GM12873 (cell line): ENCODE measurements at regions not wholly inside any gene's neighbourhood (a gene's known extent, or its start where the extent isn't known, plus 50 kb on each side); places are given as distances from the start of the nearest gene placed in this dataset.

ENCODE experiments used
- CTCF ChIP-seq: IDR thresholded peaks from 2 replicates; pipeline ENCODE4 v1.5.1; 2012; ENCODE audit warnings: low read depth, mild to moderate bottlenecking, moderate library complexity, low read length, control low read depth; ENCODE audit not compliant: insufficient read depth; ENCODE audit errors: missing control alignments

DNA sequence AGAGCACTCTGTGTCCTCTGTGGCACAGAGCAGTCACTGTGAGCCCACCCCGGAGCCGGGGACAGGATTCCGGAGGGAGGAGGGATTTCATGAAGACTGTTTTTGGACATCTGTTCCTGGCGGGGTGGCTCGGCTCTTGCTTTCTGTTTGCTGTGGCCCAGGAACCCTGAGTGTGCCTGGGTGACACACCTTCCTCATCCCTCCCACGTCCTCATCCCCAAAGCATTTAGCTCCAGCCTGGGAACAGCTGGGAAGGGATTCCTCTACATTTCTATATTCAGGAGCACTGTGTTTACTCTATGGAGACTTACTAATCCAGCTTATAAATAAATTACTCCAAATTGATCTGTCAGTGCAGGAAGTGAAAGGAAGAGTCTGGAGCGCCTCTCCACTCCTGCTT lies 97.8 kb upstream of the UBL3 start:
- TF ChIP-seq CTCF: no peak

DNA sequence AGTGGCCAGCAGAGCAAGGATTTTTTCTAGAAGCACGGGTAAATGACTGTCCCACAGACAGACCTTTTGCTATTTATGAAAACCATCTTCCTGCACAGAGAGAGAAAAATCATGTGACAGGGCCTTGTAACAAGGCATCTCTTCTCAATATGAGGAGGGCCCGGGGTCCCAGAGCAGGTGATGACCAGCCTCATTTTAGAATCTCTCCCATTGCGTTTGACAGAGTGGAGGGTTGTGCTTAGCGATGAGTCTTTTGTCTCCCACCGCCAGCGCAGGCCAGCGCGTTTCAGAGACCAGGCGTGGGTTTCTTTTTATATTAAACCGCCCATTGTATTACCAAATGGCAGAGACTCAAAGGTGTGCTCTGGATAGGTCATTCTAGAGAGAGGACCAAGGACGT lies 97.4 kb upstream of the UBL3 start:
- TF ChIP-seq CTCF: no peak

DNA sequence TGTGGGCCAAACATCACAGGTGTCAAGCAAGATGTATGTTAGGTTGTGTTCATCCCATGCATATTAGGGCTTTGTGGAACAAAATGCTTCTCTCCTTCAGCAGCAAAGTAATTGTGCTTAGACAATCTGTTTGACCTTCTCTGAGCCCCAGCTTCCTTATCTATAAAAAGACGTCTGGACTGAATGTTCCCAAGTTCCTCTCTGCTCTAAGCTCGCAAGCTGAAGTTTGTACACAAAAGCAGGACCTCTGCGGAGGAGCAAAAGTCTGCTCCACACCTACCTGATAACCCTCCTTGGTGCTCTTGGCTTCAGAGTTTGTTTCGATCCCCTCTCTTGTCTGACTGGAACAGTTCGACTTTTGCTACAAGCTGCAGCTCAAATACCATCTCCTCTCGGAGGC lies 95.7 kb upstream of the UBL3 start:
- no peak for TF ChIP-seq CTCF

- no peak for TF ChIP-seq CTCF
These were observed 93.3 kb upstream of the UBL3 start for GRCh38 chr13:29943686-29944085.

- TF ChIP-seq CTCF: no peak
These were observed 92.9 kb upstream of the UBL3 start for GRCh38 chr13:29943273-29943672.

DNA sequence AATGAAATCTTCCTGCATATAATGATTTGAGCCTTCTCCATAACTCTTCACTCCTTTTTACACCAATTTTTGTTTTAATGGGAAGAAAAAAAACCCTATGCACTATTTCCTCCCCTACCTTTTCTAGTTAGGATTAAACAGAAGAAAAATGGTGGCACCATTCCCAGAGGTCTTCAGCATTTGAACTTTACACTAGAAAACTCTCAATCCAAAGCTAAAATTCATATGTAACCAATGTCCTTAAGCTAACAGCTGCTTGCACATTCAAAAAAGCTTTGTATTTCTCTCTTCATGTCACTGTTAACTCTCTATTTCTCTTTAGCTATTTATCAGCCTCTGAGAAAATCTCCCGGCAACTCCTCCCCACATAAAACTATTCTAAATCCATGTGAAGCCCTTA lies 90.3 kb upstream of the UBL3 start:
- no peak for TF ChIP-seq CTCF

DNA sequence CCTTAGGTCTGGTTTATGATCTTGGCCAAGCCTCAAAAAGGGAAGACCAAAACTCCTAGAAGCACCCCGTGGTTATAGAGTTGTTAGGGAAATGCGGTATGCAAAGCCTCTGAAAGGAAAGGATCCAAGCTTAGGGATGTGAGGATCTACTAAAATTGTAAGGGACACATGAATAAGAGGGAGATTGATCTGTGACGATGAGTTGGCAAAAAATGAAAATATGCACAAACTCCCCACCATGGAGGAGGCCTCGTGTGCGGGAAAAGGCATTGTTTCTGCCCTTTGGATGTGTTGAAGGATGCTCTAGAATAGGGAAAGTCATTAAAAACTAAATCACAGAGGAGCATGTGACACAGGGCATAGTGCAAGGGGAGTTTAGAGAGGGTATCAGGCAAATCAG lies 88.7 kb upstream of the UBL3 start:
- no peak for TF ChIP-seq CTCF

DNA sequence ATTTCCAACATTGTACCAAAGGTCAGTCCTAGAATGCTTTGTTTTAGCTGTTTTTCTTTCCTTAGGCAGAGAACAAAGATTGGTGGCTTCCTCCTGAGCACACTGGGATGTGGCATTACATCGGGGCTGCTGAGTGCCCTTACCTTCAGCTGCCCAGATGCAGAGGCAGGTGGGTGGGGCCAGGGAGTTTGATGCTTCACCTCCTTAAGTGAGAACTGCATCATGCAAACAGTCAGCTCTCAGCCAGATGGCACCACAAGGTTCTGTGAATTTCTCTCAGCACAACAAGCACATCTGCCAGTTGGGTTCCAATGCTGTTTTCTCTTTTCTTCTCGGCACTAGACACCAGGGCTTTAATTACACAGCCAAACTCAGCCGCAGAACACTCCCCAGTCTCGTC lies 87.4 kb upstream of the UBL3 start:
- no peak for TF ChIP-seq CTCF
